ENCODE measurements at regions not wholly inside any gene's neighbourhood (a gene's known extent, or its start where the extent isn't known, plus 50 kb on each side); places are given as distances from the start of the nearest gene placed in this dataset.

DNA sequence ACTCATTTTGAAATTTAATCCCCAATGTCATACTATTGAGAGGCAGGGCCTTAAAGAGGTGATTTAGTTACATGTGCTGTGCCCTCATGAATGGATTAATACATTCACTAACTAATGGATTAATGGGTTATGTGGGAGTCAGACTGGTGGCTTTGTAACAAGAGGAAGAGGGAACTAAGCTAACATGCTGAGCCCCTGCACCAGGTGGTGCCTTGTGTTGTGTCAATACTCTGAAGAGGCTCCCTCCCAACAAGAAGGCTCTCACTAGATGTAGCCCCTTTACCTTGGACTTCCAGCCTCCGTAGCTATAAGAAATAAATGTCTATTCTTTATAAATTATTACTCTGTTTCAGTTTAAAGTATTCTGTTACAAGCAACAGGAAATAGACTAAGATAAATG is 411.9 kb upstream of the EMCN start:
- H3K4me3 ChIP-seq (ENCODE audit: low read depth, low read length, poor library complexity, severe bottlenecking), result no peak overlapping the region
- H3K4me2 ChIP-seq (ENCODE audit: low read length), result no peak overlapping the region
- H3K4me1 ChIP-seq (ENCODE audit: insufficient read depth, low read length, poor library complexity, severe bottlenecking), result no peaks in the 10 kb centered on the region
- no TSS peak for BruUV-seq (replicated peaks)
- no peak for DNase-seq (ENCODE audit: low spot score)
- H3K9me3 ChIP-seq (ENCODE audit: low read length), result no peaks in the 10 kb centered on the region
- H4K20me1 ChIP-seq (ENCODE audit: insufficient read depth, low read length), result no peaks in the 10 kb centered on the region
- no peaks in the 10 kb centered on the region for H3K36me3 ChIP-seq (ENCODE audit: insufficient read depth, low read length)
- intact Hi-C loops (cut with micrococcal nuclease; ENCODE audit: unreplicated experiment), result no loop called here
- H3K9me2 ChIP-seq (ENCODE audit: insufficient read depth, low read length), result no peaks in the 10 kb centered on the region
- H3K27ac ChIP-seq (ENCODE audit: low read depth, low read length, poor library complexity, severe bottlenecking), result no peak overlapping the region
- H3K79me2 ChIP-seq (ENCODE audit: insufficient read depth, low read depth, low read length), result no peaks in the 10 kb centered on the region
- ChIA-PET CTCF (ENCODE audit: unreplicated experiment) (no interaction called here), POLR2A (interaction anchor here (0.6 kb wide), 1 partner anchor 1240 kb away, joined by 3 read pairs; no protein-coding TSS in a partner anchor)
- H2AFZ ChIP-seq (ENCODE audit: low read length), result no peak overlapping the region
- no peak for TF ChIP-seq EZH2phosphoT487 (IDR thresholded peaks at IDR 0.05; ENCODE audit: borderline replicate concordance, low read depth, low read length)

DNA sequence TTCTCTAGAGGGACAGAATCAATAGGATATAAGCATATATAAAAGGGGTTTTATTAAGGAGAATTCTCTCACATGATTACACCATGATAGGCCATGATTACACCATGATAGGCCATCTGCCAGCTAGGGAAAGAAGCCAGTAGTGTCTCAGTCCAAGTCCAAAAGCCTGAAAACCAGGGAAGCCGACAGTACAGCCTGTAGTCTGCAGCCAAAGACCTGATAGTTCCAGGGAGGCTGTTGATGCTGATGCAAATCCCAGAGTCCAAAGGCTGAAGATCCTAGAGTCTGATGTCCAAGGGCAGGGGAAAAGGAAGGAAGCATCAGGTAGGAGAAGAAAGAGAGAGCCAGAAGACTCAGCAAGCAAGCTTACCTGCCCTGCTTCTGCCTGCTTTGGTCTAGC is 411.3 kb upstream of the EMCN start:
- POLR2A ChIA-PET, result no interaction called here
- no TSS peak for BruUV-seq (replicated peaks)

DNA sequence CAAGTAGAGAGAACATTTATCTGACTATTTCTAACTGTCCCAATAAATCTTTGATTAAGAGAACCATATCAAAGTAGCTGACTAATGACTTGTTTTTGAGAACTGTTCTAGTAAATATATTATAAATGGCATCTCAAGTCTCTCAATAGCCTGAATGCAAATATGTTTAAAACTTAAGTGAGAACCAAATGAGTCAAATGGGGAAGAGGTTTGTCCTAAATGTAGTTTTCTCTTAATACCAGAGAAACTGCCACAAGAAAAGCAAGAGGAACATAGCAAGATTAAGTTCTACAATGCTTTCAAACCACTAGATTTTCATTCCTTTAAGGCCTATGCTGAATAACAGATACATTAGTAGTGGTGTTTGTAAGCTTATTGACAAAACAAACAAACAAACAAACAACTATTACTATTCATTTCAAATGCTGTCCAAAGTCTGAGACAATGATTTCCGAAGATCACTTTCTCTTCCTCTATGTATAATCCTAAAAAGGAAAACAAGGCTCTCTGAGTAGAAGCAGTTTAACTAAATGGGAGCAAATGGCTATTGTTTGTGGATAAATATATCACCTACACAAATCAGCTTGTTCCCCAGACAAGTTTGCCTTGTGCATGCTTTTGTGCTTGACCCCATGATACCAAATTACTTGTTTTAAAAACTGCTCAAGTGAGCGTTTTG is 408.4 kb upstream of the EMCN start:
- intact Hi-C loops (cut with micrococcal nuclease; ENCODE audit: unreplicated experiment), result no loop called here
- no peaks in the 10 kb centered on the region for H3K9me2 ChIP-seq (ENCODE audit: insufficient read depth, low read length)
- TF ChIP-seq EZH2phosphoT487 (IDR thresholded peaks at IDR 0.05; ENCODE audit: borderline replicate concordance, low read depth, low read length), result no peak
- TF ChIP-seq, protein P1, sequence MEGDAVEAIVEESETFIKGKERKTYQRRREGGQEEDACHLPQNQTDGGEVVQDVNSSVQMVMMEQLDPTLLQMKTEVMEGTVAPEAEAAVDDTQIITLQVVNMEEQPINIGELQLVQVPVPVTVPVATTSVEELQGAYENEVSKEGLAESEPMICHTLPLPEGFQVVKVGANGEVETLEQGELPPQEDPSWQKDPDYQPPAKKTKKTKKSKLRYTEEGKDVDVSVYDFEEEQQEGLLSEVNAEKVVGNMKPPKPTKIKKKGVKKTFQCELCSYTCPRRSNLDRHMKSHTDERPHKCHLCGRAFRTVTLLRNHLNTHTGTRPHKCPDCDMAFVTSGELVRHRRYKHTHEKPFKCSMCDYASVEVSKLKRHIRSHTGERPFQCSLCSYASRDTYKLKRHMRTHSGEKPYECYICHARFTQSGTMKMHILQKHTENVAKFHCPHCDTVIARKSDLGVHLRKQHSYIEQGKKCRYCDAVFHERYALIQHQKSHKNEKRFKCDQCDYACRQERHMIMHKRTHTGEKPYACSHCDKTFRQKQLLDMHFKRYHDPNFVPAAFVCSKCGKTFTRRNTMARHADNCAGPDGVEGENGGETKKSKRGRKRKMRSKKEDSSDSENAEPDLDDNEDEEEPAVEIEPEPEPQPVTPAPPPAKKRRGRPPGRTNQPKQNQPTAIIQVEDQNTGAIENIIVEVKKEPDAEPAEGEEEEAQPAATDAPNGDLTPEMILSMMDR (conservative IDR thresholded peaks at IDR 0.05; ENCODE audit: low read length), result no peak
- no peak overlapping the region for H3K27ac ChIP-seq (ENCODE audit: low read depth, low read length, poor library complexity, severe bottlenecking)
- no peaks in the 10 kb centered on the region for H4K20me1 ChIP-seq (ENCODE audit: insufficient read depth, low read length)
- no peaks in the 10 kb centered on the region for H3K9me3 ChIP-seq (ENCODE audit: low read length)
- ChIA-PET POLR2A (interaction anchor here (0.5 to 0.7 kb wide), 3 partner anchors 13 to 908 kb away, joined by 3 to 4 read pairs (median 3); no protein-coding TSS in a partner anchor), CTCF (ENCODE audit: unreplicated experiment) (no interaction called here)
- DNase-seq (ENCODE audit: low spot score), result no peak
- no peaks in the 10 kb centered on the region for H3K36me3 ChIP-seq (ENCODE audit: insufficient read depth, low read length)
- H3K4me3 ChIP-seq (ENCODE audit: low read depth, low read length, poor library complexity, severe bottlenecking), result no peak overlapping the region
- no peak overlapping the region for H3K4me2 ChIP-seq (ENCODE audit: low read length)
- H3K4me1 ChIP-seq (ENCODE audit: insufficient read depth, low read length, poor library complexity, severe bottlenecking), result no peaks in the 10 kb centered on the region
- H3K79me2 ChIP-seq (ENCODE audit: insufficient read depth, low read depth, low read length), result no peaks in the 10 kb centered on the region
- BruUV-seq (replicated peaks), result no TSS peak
- no peak overlapping the region for H2AFZ ChIP-seq (ENCODE audit: low read length)

More for the DNA sequence above, 411.3 kb upstream of the EMCN start:
- no peak overlapping the region for H3K27ac ChIP-seq (ENCODE audit: low read depth, low read length, poor library complexity, severe bottlenecking)
- no peaks in the 10 kb centered on the region for H4K20me1 ChIP-seq (ENCODE audit: insufficient read depth, low read length)
- no peak overlapping the region for H3K4me2 ChIP-seq (ENCODE audit: low read length)
- H3K9me3 ChIP-seq (ENCODE audit: low read length), result no peaks in the 10 kb centered on the region
- TF ChIP-seq, protein P1 (conservative IDR thresholded peaks at IDR 0.05; ENCODE audit: low read length), result no peak
- TF ChIP-seq EZH2phosphoT487 (IDR thresholded peaks at IDR 0.05; ENCODE audit: borderline replicate concordance, low read depth, low read length), result no peak
- H3K4me3 ChIP-seq (ENCODE audit: low read depth, low read length, poor library complexity, severe bottlenecking), result no peak overlapping the region
- CTCF ChIA-PET (ENCODE audit: unreplicated experiment), result no interaction called here
- no peaks in the 10 kb centered on the region for H3K79me2 ChIP-seq (ENCODE audit: insufficient read depth, low read depth, low read length)
- no peaks in the 10 kb centered on the region for H3K36me3 ChIP-seq (ENCODE audit: insufficient read depth, low read length)
- intact Hi-C loops (cut with micrococcal nuclease; ENCODE audit: unreplicated experiment), result no loop called here
- no peak for DNase-seq (ENCODE audit: low spot score)
- H3K9me2 ChIP-seq (ENCODE audit: insufficient read depth, low read length), result no peaks in the 10 kb centered on the region
- H3K4me1 ChIP-seq (ENCODE audit: insufficient read depth, low read length, poor library complexity, severe bottlenecking), result no peaks in the 10 kb centered on the region
- no peak overlapping the region for H2AFZ ChIP-seq (ENCODE audit: low read length)

All from OCI-LY7 (cell line).